ENCODE measurements at regions not wholly inside any gene's neighbourhood (a gene's known extent, or its start where the extent isn't known, plus 50 kb on each side); places are given as distances from the start of the nearest gene placed in this dataset.

DNA sequence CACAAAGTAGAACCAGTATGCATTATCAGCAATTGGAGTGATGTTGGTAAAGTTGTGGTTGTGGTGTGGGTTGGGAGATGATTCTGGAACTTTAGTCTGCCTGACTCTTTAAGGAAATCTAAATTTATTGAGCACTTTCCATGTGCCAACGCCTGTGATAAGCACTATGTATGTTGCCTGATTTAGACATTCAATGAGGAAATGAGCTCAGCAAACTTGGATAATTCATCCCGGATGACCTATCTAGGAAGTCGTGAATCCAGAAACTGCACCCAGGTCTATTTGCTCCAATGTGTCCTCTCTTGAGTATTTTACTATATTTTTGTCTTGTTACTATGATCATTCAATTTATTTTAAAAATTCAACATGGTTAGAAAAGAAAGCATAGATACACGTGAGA is 400.8 kb upstream of the MMADHC start:
- no peak for DNase-seq

DNA sequence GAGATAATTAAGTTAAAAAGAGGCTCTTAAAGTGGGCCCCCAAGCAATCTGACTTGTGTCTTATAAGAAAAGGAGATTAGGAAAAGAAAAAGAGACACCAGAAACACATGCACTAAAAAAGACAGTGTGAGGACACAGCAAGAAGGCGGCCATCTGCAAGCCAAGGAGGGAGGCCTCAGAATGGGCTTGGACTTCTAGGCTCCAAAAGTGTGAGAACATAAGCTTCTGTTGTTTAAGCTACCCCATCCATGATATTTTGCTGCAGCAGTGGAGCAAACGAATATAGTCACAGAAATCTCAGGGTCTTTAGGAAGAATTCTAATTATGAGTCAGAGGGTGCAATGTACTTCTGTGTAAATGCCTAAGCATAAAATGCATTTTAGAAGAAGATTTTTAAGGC is 399.3 kb upstream of the MMADHC start:
- no peak for DNase-seq

DNA sequence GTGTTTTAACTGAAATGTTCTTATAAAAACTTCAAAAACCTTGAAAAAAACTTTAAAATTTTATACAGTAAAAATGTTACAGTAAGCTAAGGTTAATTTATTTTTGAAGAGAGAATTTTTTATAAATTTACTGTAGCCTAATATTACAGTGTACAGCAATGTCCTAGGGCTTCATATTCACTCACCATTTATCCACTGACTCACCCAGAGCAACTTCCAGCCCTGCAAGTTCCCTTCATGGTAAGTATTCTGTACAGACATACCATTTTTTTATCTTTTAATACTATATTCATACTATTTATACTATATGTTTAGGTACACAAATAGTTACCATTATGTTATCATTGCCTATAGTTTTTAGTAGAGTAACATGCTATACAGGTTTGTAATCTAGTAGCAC is 396.7 kb upstream of the MMADHC start:
- DNase-seq: no peak

DNA sequence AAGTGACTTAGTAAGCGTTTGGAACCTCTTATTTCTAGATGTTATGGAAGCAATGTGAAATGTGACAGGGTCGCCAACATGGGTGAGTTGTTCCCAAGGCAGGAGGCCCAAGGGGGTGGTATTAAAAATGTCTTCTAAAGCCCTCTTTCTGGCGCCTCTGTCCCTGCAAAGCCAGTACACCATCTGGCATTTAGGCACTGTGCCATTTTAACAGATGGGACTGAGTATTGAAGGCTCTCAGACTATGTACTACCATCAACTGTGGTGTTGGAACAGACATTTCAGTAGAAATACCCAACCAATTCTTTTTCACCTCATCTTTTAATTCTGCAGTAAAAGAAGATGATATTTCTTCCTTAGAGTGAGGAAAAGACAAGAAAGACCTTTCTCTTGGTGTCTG is 384.5 kb upstream of the MMADHC start:
- no peak for DNase-seq

DNA sequence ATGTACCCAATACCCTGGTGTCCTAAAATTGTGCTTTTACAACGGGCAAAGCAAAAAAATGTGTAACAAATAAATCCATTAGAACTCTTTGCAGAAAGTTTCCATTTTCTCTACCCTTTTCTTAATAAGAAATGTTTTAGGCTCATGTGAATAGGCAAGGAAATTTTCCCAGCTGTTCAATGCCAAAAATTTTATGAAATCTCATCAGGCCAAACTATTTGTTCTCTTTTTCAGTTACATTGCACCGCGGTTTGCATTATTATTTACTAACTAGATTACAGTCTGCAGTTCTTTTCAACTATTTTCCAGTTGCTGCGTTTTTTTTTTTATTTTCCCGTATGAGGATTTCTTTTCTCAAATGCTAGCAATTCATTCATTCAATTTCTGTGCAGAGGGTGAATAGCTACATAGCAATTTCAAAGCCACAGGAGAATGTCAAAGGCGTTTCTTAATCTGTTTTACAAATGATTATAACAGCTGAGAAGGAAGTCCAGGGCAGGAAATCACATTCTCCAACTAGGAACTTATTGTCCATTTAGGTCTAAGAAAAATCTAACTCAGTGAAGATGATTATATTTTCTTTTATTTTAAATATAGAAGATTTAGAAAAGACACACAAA is 367.5 kb upstream of the MMADHC start:
- DNase-seq: no peak

DNA sequence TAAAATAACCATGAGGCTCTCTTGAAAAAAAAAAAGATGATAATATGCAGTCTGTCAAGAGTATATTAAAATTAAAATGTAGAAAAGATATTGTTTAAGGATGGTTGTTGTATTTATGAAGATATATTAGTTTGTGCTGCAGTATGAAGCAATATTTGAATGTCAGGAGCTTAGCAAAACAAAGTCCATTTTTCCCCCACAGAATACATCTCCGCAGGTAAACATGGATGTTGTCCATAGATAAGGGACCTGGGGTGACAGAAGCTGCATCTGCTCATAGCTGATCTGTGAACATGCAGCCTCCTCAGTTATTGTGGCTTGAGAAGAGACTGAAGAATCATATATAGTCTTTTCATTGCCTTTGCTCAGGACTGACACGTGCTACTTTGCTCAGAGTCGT is 366.1 kb upstream of the MMADHC start:
- DNase-seq: no peak

DNA sequence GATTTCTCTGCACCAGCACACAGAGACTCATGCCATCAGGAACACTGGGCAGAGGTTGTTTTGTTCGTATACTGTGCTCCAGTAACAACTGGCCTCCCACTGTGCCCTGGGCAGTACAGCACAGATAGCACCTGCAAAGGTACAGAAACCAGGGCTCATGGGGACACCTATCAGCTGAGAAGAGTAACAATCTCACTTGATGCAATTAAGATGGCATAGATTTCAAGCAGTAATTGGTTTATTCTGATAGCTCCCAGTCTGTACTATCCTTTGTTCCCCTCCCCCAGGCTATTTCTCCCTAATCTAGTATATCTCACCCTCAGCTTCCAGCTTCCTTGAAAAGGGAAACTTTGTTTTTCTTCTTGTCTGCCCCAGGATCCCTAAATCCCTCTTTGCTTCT is 343.9 kb upstream of the MMADHC start:
- peak; percentile 43 for DNase-seq

DNA sequence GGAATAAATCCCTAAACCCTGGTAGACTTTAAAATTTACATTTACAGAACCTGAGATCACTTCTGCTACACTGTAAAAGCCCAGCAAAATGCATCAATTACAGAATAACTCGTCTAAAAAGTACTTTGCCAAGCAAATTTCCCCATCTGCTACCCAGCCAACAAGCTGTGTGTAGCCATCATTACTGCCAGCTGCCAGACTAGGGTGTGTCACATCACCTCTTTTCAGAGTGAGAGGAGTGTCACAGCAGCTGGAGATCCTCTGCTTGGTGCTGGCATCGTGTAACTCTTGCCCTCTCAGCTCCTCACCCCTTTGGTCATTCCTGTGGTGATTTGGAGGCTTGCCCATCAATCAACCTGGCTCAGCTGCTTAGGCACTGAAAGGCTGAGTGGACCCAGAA is 340.4 kb upstream of the MMADHC start:
- DNase-seq: peak; percentile 76

DNA sequence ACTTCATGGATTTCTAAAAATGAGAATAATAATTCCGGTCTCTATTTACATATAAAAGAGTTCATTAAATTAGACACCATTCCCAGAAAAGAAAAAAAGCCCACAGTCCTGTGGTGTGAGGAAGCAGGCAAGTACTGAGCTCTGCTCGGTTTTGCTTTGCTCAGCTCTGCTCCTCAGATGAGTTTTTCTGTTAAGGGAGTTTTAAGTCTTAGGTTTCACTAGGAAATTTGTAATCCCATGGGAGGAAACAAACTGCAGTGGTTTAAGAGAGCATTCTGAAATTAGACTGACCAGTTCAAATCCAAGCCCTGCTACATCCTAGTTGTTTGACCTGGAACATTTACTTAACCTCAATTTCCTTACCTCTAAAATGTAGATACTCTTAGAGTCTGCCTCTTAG is 338.6 kb upstream of the MMADHC start:
- no peak for DNase-seq

DNA sequence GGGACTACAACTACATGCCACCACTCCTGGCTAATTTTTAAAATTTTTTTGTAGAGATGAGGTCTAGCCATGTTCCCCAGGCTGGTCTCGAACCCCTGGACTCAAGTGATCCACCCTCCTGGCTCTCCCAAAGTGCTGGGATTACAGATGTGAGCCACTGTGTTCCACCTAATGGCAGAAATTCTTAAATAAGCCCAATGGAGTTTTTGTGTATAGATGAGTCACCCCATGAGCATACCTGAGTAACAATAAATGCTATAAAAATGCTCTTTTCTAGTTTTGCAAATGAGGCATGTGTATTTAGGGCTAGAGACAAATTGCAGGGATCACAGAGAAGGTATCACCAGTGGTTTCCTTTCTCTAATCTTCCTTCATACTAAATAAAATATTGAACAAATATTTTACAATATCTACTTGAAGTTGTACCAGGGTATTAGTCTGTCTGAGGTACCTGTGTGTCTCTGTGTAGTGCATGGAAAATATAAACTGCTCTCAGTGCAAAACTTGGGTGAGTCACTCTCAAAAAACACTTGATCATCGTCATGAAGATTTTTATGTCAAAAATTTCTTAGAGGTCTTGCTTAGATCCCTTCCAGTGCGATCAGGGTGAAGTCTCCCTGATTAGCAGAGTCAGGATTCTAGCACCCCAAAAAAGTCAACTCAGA is 337.1 kb upstream of the MMADHC start:
- no peak for DNase-seq

DNA sequence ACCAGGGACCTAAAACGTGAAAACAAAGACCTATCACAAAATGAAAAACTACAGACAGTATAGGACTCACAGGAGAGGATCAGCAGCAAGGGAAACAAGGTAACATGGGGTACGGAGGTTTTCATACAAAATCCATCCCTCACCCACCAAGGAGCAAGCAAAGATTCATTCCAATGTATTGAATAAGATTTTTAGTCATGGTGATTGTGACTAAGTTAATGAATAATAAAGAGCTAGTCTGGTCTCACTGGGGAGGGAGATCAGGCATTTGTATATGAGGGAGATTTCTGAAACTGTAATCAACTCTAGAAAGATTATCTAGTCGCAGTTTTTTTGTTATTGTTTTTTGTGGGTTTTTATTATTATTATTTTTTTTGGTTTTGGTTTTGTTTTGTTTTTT is 336.5 kb upstream of the MMADHC start:
- no peak for DNase-seq

DNA sequence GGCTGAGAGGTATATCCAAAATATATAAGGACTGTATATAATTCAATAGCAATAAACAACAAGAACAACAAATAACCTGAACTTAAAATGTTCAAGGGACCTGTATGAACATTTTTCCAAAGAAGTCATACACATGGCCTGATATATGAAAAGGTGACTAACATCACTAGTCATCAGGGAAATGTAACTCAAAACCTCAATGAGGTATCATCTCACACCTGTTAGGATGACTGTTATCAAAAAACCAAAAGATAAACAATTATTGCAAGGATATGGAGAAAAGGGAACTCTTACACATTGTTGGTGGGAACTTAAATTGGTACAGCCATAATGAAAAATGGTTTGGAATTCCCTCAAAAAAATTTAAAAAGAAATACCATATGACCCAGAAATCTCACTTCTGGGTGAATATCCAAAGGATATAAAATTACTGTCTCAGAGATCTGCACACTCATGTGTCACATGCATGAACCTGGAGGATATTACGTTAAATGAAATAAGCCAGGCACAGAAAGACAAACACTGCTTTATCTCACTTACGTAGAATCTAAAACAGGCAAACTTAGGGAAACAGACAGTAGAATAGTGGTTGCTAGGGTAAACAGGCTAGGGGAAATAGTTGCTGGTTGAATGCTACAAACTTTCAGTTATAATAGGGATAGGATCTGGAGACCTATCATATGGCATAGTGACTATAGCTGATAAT is 334.5 kb upstream of the MMADHC start:
- DNase-seq: no peak

DNA sequence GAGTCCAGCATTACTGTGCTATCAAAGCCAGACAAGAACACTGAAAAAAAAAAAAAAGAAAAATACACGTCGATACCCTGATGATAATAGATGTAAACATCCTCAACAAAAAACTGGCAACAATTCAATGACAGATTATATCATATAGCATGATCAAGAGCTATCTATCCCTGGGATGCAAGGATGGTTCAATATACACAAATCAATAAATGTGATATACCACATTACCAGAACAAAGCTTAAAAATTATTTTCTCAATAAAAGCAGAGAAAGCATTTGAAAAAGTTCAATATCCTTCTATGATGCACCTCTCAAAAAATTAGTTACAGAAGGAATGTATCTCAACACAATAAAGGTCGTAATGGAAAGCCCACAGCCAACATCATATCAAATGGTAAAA is 332.8 kb upstream of the MMADHC start:
- DNase-seq: no peak

DNA sequence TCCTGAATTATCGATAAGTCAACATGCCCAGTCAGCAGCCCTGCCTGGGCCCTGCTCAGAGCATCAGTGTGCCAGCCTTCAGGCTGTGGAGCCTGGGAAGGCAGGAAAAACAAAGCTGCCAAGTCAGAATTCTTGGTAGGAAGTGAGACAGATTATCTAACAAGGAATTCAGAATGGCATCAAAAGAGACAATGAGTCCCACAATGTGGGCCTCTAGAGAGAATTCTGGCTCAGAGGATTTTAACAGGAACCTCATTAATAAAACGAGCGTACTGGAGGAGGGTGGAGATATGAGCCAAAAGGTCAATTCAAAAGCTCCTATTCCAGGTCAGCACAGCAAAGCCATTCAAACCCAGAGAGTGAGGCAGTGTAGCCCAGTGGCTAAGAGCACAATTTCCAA is 327.6 kb upstream of the MMADHC start:
- no peak for DNase-seq

DNA sequence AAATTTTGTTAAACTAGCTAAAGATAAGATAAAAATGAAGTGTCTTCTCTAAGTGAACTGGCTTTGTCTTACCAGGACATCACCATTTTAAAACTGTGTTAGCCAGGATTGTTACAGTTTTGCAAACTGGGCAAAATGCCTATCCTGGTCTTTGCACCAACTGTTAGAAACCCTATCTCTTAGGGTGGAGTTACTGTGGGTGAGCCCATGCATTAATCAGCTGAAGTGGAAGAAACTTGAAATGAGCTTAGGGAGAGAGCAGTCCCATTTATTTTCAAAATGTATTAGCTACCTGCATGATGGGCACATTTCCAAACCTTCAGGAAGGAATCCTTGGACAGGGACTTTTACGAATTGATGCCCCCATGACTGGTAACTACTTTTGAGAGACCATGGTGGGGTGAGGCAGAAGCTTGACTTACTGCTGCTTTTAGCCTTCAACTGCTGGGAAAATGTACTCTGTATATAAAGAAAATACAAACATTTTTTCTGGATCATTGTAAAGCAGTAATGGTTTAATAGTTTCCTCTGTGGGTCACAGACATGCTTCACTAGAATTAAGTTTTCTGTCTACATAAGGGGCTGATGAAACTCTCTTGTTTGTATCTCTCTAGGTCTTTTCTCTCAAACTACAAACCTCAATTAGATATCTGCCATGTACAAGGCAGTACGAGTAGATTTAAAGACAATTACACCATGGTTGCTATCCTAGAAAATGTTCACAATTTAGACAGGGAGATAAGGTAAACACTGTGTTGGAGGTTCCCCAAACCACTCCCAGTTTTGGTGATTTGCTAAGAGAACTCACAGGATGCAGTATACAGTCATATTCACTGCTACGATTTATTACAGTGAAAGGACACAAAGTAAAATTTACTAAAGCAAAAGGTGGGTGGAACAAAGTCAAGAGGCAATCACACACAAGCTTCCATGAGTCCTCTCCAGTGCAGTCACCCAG is 321.4 kb upstream of the MMADHC start:
- peak; percentile 47 for DNase-seq

DNA sequence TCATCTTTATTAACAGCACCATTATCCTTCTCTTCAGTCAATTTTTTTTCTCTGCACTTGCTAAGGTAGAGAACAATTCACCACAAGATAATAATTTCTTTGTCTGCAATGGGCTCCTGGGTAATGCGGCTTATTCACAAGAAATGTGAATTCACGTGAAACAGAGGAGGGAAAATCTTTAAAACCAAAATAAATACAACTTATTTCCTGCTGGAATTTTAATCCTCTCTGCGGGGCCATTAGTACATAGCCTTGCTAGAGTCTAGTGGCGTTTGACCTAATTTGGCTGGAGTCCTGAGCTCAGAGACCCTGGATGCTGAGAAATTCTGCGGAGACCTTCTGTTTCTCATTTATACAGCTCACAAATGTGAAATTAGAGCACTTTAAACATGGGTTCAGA is 319.3 kb upstream of the MMADHC start:
- no peak for DNase-seq

DNA sequence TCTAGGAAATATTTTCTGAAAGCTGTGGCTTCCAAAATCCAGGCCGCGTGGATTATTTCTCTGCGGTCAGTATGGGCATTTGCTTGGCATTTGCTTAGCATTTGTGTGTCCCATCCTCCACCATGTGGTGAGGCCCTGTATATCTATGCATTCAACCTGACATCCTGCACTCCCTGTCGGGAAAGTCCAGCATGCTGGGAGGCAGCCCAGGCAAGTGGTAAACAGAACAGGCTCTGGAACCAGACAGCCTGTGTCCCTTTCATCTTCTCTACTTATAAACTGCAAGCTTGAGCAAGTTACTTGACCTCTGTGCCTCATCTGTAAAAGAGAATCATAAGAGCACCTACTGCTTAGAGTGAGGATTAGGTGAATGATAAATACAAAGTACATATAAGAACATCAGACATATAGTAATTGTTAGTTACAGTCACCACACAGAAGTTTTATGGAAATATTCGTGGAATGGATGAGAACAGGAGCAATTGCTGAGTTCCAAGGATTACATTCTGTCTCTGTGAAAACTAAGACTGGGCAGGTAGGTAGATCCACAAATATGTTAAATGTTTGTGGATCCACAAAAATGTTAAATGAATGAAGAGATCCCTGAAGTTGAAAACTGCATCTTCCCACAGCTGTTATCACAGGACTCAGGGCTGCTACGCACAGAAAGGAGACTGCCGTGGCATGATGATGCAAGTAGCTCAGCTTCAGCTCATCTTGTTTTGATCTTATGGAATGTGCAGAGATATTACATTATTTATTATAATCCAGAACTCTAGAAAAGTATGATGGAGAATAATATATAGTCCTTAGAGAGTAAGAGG is 317.0 kb upstream of the MMADHC start:
- no peak for DNase-seq

DNA sequence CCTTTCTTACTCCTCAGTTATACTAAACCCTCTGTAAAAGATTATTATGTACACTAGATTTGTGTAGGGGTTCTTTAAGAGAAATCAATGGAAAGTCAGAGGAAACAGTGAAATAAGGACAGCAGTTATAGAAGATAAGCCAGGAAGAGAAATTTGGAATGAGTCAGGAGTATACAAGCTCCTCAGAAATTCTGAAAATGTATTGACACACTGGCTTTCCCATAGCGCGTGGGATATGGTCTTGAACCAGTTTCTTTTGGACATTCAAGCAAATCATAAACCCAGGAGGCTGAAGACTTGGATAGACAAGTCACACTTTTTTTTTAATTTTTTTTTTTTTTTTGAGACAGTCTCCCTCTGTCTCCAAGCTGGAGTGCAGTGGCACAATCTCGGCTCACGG is 316.1 kb upstream of the MMADHC start:
- no peak for DNase-seq

DNA sequence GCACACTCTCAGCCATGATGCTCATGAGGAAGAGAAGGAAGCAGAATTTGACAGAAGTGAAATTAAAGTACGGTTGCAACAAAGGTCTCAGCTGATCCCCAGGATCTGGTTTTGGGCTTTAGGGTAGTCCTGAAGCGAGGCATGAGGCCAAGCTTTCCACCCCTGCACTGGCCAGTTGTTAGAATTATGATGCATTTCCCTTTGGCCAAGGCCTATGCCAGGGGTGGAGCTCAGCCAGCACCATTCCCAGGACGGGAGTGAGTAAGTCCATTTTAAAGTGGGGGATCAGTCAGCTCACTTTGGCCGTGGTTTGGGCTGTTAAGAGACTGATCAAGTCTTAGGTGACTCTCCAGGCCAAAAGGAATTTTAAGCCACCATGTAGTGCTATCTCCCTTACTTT is 314.5 kb upstream of the MMADHC start:
- no peak for DNase-seq

DNA sequence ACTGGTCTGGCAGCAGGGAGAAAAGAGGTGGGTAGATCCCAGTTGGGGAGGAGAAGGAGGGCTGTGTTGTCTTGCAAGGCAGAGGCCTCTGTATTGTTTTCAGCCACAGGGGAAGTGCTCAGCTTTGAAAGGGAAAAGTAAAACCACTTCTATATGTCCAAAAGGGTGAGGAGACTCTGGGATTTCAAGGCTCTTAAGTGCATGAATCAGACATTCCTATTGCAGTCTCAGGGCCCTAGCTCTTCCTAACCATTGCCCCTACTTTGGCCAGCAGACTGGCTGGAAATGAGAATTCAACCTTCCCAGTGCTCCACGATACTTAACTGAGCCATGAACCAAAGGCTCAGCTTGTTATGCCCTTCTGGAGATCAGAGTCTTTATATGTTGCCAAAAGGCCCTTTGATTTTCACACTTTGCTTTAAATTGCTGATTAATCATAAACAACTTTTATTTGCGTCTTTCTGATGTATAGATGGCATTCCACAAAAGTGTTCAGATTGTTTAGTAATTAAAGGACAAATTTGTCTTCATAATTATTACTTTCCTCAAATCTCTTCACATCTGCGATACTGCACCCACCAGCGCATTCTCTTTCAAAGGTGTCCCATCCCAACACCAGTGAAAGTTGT is 313.8 kb upstream of the MMADHC start:
- DNase-seq: no peak

DNA sequence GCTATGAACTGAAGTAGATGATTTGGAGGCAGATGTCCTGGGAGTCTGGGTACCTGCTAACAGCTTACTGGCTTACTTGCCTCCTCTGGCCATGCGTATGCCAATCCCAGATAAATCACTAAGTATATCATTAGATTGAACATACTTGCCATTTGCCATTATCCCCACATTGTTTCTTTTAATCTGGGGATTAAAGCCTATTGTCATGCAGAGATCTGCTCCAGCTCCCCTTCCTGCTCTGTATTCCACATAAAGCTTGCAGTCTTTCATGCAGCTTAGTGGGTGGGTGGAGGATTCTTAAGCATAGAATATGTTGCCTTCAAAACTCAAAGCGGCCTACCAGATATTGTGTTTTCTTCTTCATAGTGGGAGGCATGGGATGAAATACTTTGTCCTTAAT is 311.8 kb upstream of the MMADHC start:
- no peak for DNase-seq

DNA sequence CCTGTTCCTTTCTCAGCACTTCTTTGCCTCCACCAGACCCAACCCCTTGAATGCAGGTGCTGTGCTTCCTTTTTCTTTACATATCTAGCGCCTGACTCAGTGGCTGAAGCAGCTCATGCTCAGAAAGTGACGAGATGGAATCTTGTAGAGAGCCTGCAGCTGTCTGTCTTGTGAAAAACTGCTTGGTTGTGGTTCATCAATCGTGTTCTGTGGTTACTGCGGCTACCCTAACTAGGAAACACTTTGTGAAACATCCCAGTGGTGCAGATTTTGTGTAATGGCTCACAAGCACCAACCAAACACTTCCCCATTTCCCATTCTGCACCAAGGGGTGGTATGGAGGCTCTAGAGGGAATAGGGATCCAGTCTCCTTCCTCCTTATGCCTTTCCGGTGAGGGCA is 307.2 kb upstream of the MMADHC start:
- no peak for DNase-seq

All from COR-L47 (cell line).